ENCODE measurements at regions not wholly inside any gene's neighbourhood (a gene's known extent, or its start where the extent isn't known, plus 50 kb on each side); places are given as distances from the start of the nearest gene placed in this dataset.
"Not testable (repeated sequence)": the region's sequence is repeated elsewhere in the genome, so short reads cannot be mapped to it uniquely, and the experiment has no call there.

DNA sequence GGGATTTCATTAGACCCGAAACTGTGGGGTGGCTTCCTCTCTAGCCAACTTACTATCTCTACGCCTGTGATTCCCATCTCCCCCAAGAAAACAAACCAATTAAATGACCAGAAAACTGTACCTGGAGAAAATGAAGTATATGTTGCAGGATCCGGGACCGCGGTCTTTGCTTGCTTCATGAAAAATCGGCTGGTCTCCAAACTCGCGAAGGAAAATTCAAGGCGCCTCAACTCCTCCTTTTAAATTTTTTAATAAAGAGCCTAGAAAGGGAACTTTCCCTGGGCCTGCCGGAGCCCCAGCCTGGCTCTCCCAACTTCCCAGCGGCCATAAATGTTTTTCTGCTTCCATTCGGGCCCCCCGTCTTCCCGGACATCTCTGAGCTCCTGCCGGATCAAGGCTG, 110.8 kb upstream of the FOXD4L5 start:
- DNase-seq (ENCODE audit: low read depth in 2 of 2) = not testable (repeated sequence)

DNA sequence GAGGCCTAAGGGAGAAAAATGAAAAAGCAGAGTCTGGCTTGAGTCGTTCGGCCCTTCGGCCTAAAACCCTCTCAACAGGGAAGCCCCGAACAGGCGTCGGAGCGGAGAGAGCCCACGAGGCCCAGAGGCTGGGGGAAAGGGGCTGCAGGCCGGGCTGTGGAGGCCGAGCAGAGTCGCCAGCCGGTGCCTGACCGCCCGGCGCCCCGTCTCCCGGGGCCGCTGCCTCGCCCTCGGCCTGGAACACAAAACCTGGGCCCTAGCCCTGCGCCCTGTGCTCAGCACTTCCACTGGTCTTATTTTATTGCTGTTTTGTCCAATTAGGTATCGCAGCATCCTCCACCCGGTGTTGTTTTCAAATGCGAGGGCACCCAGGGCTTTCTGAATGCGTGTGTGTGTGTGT, 110.1 kb upstream of the FOXD4L5 start:
- not testable (repeated sequence) for DNase-seq (ENCODE audit: low read depth in 2 of 2)

DNA sequence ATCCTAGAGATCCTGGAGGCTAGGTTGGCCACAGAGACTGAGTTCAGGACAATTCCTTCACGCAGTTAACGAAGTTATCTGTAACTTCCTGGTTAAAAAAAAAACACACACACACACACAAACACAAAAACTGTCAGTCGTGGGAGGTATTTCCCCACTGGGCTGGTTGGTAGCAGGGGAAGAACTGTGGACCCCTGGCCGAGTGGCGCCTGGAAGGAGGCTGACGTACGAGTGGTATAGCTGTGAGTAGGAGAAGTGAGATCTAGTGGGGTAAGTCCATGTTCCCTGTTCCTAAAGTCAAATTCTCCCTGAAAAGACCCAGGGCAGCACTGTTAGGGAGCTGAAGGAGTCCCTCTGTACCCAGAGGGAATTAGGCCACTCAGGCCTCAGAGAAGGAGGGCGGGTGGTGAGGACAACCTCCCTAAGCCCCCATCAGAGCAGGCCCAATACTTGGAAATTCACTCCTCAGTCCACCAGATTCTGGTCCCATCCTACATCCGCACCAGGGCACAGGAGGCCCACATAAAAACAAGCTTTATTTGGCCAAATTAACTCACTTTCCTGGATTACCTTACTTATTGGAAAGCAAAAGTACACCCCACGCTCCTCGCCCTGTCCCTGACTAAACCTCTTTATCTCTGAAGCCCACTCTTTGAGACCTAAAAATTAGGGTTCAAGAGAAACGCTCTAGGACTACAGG, 108.3 kb upstream of the FOXD4L5 start:
- not testable (repeated sequence) for DNase-seq (ENCODE audit: low read depth in 2 of 2)

DNA sequence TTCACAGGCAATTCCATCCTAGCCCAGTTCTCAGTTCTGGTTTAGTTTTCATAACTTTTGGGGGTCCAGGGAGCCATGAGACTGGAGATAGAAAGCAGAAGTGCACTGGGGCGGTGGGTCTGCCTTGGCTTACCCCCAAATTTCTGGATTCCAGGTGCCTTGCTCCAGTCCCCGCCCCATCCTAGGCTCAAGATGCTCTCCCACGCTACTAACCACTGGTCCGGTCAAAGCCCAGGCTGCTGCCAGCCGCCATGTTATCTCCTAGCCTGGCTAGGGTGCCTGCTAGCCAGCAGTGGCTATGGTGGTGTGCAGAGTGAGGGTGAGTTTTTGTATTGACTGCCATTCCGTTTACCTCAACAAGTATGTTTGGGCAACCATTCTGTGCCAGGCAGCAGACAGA, 107.6 kb upstream of the FOXD4L5 start:
- not testable (repeated sequence) for DNase-seq (ENCODE audit: low read depth in 2 of 2)

DNA sequence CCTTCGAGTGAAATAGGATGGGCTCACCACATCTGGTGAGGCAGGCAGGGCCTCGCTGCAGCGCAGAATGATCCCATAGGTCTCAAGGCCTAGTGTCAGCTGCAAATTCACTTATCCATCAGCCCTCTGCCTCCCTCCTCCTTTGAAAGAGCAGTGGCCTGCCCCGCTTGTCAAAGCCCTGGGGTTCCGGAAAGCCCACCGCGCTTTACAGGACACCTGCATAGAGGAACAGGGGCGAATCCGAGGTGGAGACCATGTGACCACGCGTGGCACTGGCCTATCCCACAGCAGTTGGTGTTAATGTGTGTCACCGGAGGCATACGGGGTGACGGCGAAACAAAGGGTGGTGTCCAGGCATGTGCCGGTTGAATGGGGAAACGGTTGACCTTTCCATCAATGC, 104.7 kb upstream of the FOXD4L5 start:
- DNase-seq (ENCODE audit: low read depth in 2 of 2) = not testable (repeated sequence)

DNA sequence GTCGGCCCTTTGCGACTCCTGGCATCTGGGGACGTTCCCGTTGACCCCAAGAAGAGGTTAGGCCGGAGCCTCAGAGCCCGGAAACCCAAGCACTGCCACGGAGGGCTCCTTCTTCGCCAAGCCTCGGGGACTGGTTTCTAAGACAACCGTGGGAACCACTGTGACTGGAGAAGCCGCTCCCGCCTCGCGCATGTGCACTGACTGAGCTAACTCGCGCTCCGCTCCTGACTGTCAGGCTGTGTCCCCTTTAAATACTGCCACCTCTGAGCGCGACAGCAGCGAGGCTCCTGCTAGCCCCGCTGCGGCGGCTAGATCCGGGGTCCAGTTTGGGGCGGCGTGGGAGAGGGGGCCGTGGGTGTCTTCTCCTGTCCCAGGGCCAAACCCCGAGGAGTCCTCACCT, 104.2 kb upstream of the FOXD4L5 start:
- not testable (repeated sequence) for DNase-seq (ENCODE audit: low read depth in 2 of 2)

DNA sequence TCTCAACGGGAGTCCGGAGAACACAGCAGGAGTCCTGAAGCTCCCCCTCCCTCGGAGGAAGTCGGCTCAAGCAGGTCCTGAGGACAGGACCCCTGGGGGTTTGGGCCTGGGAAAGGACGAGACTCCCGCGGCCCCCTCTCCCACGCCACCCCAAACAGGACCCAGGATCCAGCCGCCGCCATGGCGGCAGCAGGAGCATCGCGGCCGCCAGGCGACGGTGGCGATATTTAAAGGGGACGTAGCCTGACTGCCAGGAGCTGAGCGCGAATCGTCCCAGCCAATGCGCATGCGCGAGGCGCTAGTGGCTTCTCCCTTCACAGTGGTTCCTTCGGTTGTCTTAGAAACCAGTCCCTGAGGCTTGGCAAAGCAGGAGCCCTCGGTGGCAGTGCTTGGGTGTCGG, 101.7 kb upstream of the FOXD4L5 start:
- DNase-seq (ENCODE audit: low read depth in 2 of 2) = peak; percentile 58 to 60

DNA sequence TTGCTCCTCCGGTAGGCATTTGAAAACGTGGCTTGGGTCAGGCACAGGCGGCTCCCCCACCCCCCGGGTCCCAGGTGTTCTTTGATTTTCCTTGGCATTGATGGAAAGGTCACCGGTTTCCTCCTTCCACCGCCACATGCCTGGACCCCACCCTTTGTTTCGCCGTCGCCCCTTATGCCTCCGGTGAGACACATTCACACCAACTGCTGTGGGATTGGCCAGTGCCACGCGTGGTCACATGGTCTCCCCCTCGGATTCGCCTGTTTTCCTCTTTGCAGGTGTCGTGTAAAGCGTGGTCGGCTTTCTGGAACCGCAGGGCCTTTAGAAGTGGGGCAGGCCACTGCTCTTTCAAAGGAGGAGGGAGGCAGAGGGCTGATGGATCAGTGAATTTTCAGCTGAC, 101.2 kb upstream of the FOXD4L5 start:
- not testable (repeated sequence) for DNase-seq (ENCODE audit: low read depth in 2 of 2)

DNA sequence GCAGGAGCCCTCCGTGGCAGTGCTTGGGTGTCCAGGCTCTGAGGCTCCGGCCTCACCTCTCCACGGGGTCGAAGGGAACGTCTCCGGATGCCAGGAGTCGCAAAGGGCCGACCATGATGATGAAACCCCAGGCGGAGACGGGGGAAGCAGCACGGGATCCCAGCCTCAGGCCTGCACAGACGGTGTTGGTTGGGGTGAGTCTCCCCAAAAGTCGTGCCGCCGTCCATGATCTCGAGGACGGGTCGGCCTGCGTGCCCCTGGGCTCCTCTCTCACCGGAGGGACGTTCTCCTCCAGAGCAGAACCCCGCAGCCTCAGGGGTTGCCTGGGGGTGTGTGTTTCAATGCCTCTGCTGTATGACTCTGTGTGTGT, 100.6 kb upstream of the FOXD4L5 start:
- not testable (repeated sequence) for DNase-seq (ENCODE audit: low read depth in 2 of 2)

DNA sequence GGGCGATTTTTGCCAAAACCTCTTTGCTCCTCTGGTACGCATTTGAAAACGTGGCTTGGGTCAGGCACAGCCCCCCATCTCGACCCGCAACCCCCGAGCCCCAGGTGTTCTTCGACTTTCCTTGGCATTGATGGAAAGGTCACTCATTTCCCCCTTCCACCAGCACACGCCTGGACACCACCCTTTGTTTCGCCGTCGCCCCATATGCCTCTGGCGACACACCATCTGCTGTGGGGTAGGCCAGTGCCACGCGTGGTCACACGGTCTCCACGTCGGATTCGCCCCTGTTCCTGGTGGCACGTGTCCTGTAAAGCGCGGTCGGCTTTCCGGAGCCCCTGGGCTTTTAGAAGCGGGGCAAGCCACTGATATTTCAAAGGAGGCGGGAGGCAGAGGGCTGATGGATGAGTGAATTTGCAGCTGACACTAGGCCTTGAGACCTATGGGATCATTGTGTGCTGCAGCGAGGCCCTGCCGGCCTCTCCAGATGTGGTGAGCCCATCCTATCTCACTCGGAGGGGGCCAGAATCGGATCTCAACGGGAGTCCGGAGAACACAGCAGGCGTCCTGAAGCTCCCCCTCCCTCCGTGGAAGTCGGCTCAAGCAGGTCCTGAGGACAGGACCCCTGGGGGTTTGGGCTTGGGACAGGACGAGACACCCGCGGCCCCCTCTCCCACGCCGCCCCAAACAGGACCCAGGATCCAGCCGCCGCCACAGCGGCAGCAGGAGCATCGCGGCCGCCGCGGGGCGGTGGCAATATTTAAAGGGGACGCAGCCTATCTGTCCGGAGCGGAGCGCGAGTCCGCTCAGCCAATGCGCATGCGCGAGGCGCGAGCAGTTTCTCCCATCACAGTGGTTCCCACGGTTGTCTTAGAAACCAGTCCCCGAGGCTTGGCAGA, 100.0 kb upstream of the FOXD4L5 start:
- not testable (repeated sequence) for DNase-seq (ENCODE audit: low read depth in 2 of 2)

DNA sequence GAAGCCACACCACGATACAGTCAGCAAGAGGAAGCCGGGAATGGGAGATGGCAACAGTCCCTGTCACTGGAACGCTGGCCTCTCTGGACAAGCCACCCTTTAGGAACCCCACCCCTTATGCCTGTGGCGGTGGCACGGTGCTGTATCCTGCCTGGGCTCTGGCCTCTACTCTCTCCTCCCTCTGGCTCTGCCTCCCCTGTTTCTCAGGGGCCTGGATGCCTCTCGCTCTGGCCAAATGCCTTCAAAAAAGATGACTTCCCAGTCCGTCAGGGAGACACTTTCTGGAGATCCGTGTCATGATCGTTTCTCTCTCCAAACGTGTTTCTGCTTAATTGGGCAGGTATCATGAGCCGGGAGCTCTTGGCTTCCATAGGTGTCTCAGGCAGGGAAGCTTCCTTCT, 99.1 kb upstream of the FOXD4L5 start:
- DNase-seq (ENCODE audit: low read depth in 2 of 2) = not testable (repeated sequence)

DNA sequence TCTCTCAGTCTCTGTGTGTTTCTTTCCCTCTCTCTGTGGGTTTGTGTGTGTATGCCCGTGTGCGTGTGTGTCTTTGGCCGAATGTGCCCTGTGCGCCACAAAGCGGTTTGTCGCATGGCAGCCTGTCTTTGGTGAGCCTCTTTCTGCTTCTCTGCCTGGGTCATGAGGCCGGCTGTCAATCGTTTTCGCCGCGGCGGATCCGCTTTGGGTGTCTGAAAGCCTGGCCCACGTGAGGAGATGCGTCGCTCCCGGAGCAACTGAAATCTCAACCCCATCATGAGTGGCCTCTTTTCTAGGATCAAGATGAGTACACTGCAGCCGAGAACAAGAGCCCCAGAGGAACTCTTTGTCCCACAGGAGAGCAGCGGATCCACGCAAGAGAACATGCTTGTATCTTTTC, 98.6 kb upstream of the FOXD4L5 start:
- DNase-seq (ENCODE audit: low read depth in 2 of 2) = not testable (repeated sequence)

DNA sequence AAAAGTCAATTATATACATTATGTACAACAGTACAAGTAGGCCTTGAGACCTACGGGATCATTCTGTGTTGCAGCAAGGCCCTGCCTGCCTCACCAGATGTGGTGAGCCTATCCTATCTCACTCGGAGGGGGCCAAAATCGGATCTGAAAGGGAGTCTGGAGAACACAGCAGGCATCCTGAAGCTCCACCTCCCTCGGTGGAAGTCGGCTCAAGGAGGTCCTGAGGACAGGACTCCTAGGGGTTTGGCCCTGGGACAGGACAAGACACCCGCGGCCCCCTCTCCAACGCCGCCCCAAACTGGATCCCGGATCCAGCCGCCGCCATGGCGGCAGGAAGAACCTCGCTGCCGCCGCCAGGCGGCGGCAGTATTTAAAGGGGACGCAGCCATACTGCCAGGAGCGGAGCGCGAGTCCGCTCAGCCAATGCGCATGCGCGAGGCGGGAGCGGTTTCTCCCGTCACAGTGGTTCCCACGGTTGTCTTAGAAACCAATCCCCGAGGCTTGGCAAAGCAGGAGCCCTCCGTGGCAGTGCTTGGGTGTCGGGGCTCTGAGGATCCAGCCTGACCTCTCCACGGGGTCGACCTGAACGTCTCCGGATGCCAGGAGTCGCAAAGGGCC, 97.8 kb upstream of the FOXD4L5 start:
- DNase-seq (ENCODE audit: low read depth in 2 of 2) = not testable (repeated sequence)
